GM23338 (cell line): ENCODE measurements at regions not wholly inside any gene's neighbourhood (a gene's known extent, or its start where the extent isn't known, plus 50 kb on each side); places are given as distances from the start of the nearest gene placed in this dataset.

ENCODE experiments used
- ATAC-seq: fragments of 200-7000 bp; cut with Tn5 transposase; 3 replicates; pipeline ENCODE4 v1.9.1; 2020
- DNase-seq: peaks from one replicate; pipeline ENCODE4 v3.0.0-alpha.2; 2015; ENCODE audit warnings: low spot score
- H2AFZ ChIP-seq: fragments of 200-600 bp; sonication (generic); 2 replicates; pipeline ENCODE4 v1.8.0; 2016; ENCODE audit warnings: antibody characterized with exemption, mild to moderate bottlenecking, moderate library complexity
- H3F3A ChIP-seq: fragments of 200-600 bp; sonication (generic); replicated peaks from 2 replicates; pipeline ENCODE4 v1.8.0; 2017; ENCODE audit warnings: antibody characterized with exemption, mixed run types, low read depth
- H3K27ac ChIP-seq: fragments of 200-600 bp; sonication (generic); 2 replicates; pipeline ENCODE4 v1.6.1; 2016; ENCODE audit warnings: low read depth
- H3K27me3 ChIP-seq: fragments of 200-600 bp; sonication (generic); 2 replicates; pipeline ENCODE4 v1.8.0; 2016; ENCODE audit warnings: mild to moderate bottlenecking, mixed run types, moderate library complexity; ENCODE audit not compliant: insufficient read depth
- H3K36me3 ChIP-seq: fragments of 200-600 bp; sonication (generic); 2 replicates; pipeline ENCODE4 v1.8.0; 2016; ENCODE audit warnings: mild to moderate bottlenecking; ENCODE audit not compliant: insufficient read depth
- H3K4me1 ChIP-seq: fragments of 200-600 bp; sonication (generic); 2 replicates; pipeline ENCODE4 v1.8.0; 2016; ENCODE audit warnings: mild to moderate bottlenecking, moderate library complexity; ENCODE audit not compliant: insufficient read depth
- H3K4me2 ChIP-seq: fragments of 200-600 bp; sonication (generic); 2 replicates; pipeline ENCODE4 v1.7.1; 2017; ENCODE audit warnings: mixed run types
- H3K4me3 ChIP-seq: fragments of 200-600 bp; sonication (generic); 2 replicates; pipeline ENCODE4 v1.6.1; 2016; ENCODE audit warnings: mixed run types
- H3K79me2 ChIP-seq: fragments of 200-600 bp; sonication (generic); replicated peaks from 2 replicates; pipeline ENCODE4 v1.8.0; 2017; ENCODE audit warnings: mild to moderate bottlenecking; ENCODE audit not compliant: insufficient read depth
- H3K9me2 ChIP-seq: fragments of 200-600 bp; sonication (generic); 2 replicates; pipeline ENCODE4 v1.8.0; 2017; ENCODE audit not compliant: insufficient read depth
- H4K20me1 ChIP-seq: fragments of 200-600 bp; sonication (generic); replicated peaks from 2 replicates; pipeline ENCODE4 v1.8.0; 2017; ENCODE audit warnings: mild to moderate bottlenecking; ENCODE audit not compliant: insufficient read depth
- H3K27ac Mint-ChIP-seq: 2 replicates; pipeline ENCODE4 v1.8.0; 2020; ENCODE audit warnings: inconsistent platforms, mild to moderate bottlenecking, moderate library complexity, mixed read lengths
- H3K27me3 Mint-ChIP-seq: 3 replicates; pipeline ENCODE4 v1.8.0; 2022; ENCODE audit warnings: low read depth, mild to moderate bottlenecking, moderate library complexity, mixed read lengths, inconsistent platforms; ENCODE audit not compliant: insufficient read depth, poor library complexity
- H3K36me3 Mint-ChIP-seq: 3 replicates; pipeline ENCODE4 v1.8.0; 2021; ENCODE audit warnings: low read depth, mild to moderate bottlenecking, inconsistent platforms, moderate library complexity, mixed read lengths
- H3K4me1 Mint-ChIP-seq: 3 replicates; pipeline ENCODE4 v1.8.0; 2020; ENCODE audit warnings: mild to moderate bottlenecking, inconsistent platforms, mixed read lengths
- H3K4me3 Mint-ChIP-seq: 3 replicates; pipeline ENCODE4 v1.8.0; 2021; ENCODE audit warnings: moderate library complexity, mild to moderate bottlenecking, inconsistent platforms, mixed read lengths
- H3K9me3 Mint-ChIP-seq: 3 replicates; pipeline ENCODE4 v1.8.0; 2020; ENCODE audit warnings: moderate library complexity, mild to moderate bottlenecking, inconsistent platforms, mixed read lengths
- ETS1 ChIP-seq: IDR thresholded peaks from 2 replicates; pipeline ENCODE4 v1.6.1; 2016; ENCODE audit warnings: antibody characterized with exemption
- EZH2 ChIP-seq: fragments of 200-600 bp; sonication (generic); IDR thresholded peaks from one replicate; pipeline ENCODE4 v1.8.0; 2017; ENCODE audit warnings: antibody characterized with exemption, mild to moderate bottlenecking, low read depth; ENCODE audit not compliant: unreplicated experiment
- EZH2phosphoT487 ChIP-seq: fragments of 200-600 bp; sonication (generic); IDR thresholded peaks from one replicate; pipeline ENCODE4 v1.8.1; 2018; ENCODE audit warnings: antibody characterized with exemption; ENCODE audit not compliant: unreplicated experiment
- JUNB ChIP-seq: IDR thresholded peaks from one replicate; pipeline ENCODE4 v1.6.1; 2016; ENCODE audit warnings: antibody characterized with exemption; ENCODE audit not compliant: unreplicated experiment
- NANOG ChIP-seq: IDR thresholded peaks from 2 replicates; pipeline ENCODE4 v1.6.1; 2016; ENCODE audit warnings: antibody characterized with exemption, borderline replicate concordance
- POLR2AphosphoS5 ChIP-seq: IDR thresholded peaks from 2 replicates; pipeline ENCODE4 v1.6.1; 2016; ENCODE audit warnings: antibody characterized with exemption, low read depth
- REST ChIP-seq: IDR thresholded peaks from one replicate; pipeline ENCODE4 v1.6.1; 2018; ENCODE audit warnings: antibody characterized with exemption; ENCODE audit not compliant: unreplicated experiment
- STAT1 ChIP-seq: IDR thresholded peaks from one replicate; pipeline ENCODE4 v1.6.1; 2016; ENCODE audit warnings: antibody characterized with exemption; ENCODE audit not compliant: unreplicated experiment
- ZNF114 ChIP-seq: fragments of 250-450 bp; sonication (Bioruptor Pico); IDR thresholded peaks from 2 replicates; pipeline ENCODE4 v1.5.0; 2020; ENCODE audit warnings: mild to moderate bottlenecking, moderate library complexity
- ZNF331 ChIP-seq: fragments of 250-450 bp; sonication (Bioruptor Pico); IDR thresholded peaks from 2 replicates; pipeline ENCODE4 v1.5.0; 2020; ENCODE audit warnings: low read depth, mild to moderate bottlenecking, moderate library complexity
- ZNF462 ChIP-seq: fragments of 250-450 bp; sonication (Bioruptor Pico); IDR thresholded peaks from 2 replicates; pipeline ENCODE4 v1.5.0; 2020; ENCODE audit warnings: mild to moderate bottlenecking, moderate library complexity
- TF ChIP-seq, protein P1 (sequence below), 2 experiments: fragments of 200-600 bp in 1 of 2; sonication (generic) in 1 of 2; conservative IDR thresholded peaks; 2 replicates each; pipeline versions ENCODE4 v1.5.1 to v1.6.1; 2016 to 2017; ENCODE audit warnings: antibody characterized with exemption in 2 of 2, low read depth in 2 of 2, mild to moderate bottlenecking in 2 of 2, moderate library complexity in 1 of 2

DNA sequence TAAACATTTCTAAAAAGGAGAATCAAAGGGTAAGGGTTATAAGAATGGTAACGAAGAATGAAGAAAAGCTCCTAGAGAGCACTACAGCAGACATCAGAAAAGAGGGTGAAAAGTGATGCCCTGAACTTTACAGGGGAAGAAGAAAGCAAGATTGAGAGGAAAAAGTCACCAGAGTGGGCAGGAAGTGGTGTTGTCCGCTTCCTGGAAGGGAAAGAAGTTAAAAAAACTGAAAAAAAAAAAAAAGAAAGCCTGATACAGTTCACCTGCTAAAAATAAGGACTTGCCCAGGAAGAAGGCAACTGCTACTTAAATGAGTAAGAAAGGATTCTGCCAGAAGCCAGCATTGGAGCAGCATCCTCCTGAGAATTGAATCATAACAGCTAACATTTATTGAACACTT lies 330.1 kb upstream of the PHF14 start (continued):
- TF ChIP-seq ZNF462 (CRISPR knock-in tag) (no peak), ETS1 (no peak), ZNF114 (CRISPR knock-in tag) (no peak), ZNF331 (no peak), POLR2AphosphoS5 (no peak), STAT1 (no peak)

DNA sequence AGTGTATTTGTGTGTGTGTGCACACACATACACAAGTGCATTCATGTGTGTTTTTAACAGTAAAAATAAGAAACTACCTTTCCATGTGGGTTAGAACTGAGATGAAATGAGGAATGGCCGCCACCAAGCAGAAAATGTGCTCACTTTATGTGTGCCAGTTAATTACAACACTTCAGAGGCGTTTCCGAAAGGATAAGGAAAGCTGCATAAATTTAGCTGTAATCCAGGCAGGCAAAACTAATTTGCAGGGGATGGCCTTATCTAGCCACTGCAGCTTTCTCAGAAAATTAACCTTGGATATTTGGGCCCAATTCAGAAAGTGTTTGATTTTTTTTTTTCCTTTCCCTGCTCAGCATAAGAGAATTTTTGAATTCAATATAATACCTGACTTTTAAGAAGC lies 328.8 kb upstream of the PHF14 start:
- Histone ChIP-seq H4K20me1 (no peaks in the 10 kb centered on the region), H2AFZ (peak overlapping the region; percentile 77; the same call in 1 of the 2 replicates), H3K4me3 (no peak overlapping the region), H3K9me2 (no peaks in the 10 kb centered on the region), H3K4me1 (no peaks in the 10 kb centered on the region), H3K36me3 (no peaks in the 10 kb centered on the region), H3K4me2 (no peak overlapping the region), H3K27ac (no peak overlapping the region), H3K27me3 (no peaks in the 10 kb centered on the region), H3F3A (no peaks in the 10 kb centered on the region), H3K79me2 (no peaks in the 10 kb centered on the region)
- Mint-ChIP-seq H3K27me3 (no peaks in the 10 kb centered on the region), H3K4me3 (no peak overlapping the region), H3K9me3 (no peaks in the 10 kb centered on the region), H3K36me3 (no peaks in the 10 kb centered on the region), H3K27ac (no peak overlapping the region), H3K4me1 (no peaks in the 10 kb centered on the region; the same call in 2 of the 3 replicates)
- DNase-seq (no peak), ATAC-seq (no peak)
- TF ChIP-seq, protein P1, sequence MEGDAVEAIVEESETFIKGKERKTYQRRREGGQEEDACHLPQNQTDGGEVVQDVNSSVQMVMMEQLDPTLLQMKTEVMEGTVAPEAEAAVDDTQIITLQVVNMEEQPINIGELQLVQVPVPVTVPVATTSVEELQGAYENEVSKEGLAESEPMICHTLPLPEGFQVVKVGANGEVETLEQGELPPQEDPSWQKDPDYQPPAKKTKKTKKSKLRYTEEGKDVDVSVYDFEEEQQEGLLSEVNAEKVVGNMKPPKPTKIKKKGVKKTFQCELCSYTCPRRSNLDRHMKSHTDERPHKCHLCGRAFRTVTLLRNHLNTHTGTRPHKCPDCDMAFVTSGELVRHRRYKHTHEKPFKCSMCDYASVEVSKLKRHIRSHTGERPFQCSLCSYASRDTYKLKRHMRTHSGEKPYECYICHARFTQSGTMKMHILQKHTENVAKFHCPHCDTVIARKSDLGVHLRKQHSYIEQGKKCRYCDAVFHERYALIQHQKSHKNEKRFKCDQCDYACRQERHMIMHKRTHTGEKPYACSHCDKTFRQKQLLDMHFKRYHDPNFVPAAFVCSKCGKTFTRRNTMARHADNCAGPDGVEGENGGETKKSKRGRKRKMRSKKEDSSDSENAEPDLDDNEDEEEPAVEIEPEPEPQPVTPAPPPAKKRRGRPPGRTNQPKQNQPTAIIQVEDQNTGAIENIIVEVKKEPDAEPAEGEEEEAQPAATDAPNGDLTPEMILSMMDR (conservative IDR thresholded peaks at IDR 0.05; ENCODE audit: low read depth in 2 of 2): no peak
- TF ChIP-seq POLR2AphosphoS5: no peak
- TF ChIP-seq JUNB: no peak
- TF ChIP-seq EZH2phosphoT487: no peak
- no peak for TF ChIP-seq STAT1
- no peak for TF ChIP-seq REST
- TF ChIP-seq ETS1: no peak
- TF ChIP-seq ZNF331: no peak
- TF ChIP-seq NANOG: no peak
- no peak for TF ChIP-seq ZNF114 (CRISPR knock-in tag)
- TF ChIP-seq EZH2: no peak
